ENCODE measurements at regions not wholly inside any gene's neighbourhood (a gene's known extent, or its start where the extent isn't known, plus 50 kb on each side); places are given as distances from the start of the nearest gene placed in this dataset.

DNA sequence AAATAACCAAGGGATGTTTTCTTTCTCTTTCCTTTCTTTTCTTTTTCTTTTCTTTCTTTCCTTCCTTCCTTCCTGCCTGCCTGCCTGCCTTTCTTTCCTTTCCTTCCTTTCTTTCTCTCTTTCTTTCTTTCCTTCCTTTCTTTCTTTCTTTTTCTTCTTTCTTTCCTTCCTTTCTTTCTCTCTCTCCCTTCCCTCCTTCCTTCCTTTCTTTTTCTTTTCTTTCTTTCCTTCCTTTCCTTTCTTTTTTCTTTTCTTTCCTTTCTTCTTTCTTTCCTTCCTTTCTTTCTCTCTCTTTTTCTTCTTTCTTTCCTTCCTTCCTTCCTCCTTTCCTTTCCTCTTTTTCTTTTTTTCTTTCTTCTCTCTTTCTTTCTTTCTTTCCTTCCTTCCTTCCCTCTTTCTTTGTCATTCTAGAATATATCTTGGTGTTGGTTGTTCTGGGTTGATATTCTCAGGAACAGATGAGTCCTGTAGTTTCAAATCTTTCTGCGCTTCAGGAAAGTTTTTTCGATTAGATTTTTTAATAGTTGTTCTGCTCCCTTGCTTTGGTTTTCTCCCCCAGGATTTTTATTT is 101.5 kb upstream of the FBXO11 start:
- no peak for TF ChIP-seq CTCF (IDR thresholded peaks at IDR 0.05)
- TF ChIP-seq POLR2AphosphoS5 (IDR thresholded peaks at IDR 0.05) = no peak
